CD8-positive, alpha-beta memory T cell (primary cell): ENCODE measurements at regions not wholly inside any gene's neighbourhood (a gene's known extent, or its start where the extent isn't known, plus 50 kb on each side); places are given as distances from the start of the nearest gene placed in this dataset.

Experiments used
- CTCF ChIA-PET: fragments of 350-600 bp; sonication (Branson Sonifier 250); formaldehyde crosslinking; loops from one replicate; lab custom pipeline; 2021; ENCODE audit warnings: antibody characterized with exemption; lab: Charles Lee
- POLR2A ChIA-PET: fragments of 350-600 bp; sonication (Branson Sonifier 250); formaldehyde crosslinking; loops from one replicate; lab custom pipeline; 2021; ENCODE audit warnings: antibody characterized with exemption; lab: Charles Lee
- DNase-seq, 5 donors: peaks; one replicate each; pipeline versions ENCODE4 v3.0.0 to v3.0.0-alpha.2; 2020 to 2022; ENCODE audit warnings: mixed read lengths in 1 of 5
- H3K27ac ChIP-seq: one replicate; pipeline ENCODE4 v1.7.0; 2013; ENCODE audit warnings: low read depth, mild to moderate bottlenecking, low read length, moderate library complexity
- H3K27me3 ChIP-seq: 2 replicates; pipeline ENCODE4 v1.7.0; 2013; ENCODE audit warnings: low read length, mild to moderate bottlenecking; ENCODE audit not compliant: insufficient read depth, poor library complexity, severe bottlenecking
- H3K36me3 ChIP-seq: 2 replicates; pipeline ENCODE4 v1.7.0; 2013; ENCODE audit warnings: mild to moderate bottlenecking, low read length, moderate library complexity; ENCODE audit not compliant: insufficient read depth
- H3K4me1 ChIP-seq: 2 replicates; pipeline ENCODE4 v1.7.0; 2013; ENCODE audit warnings: mild to moderate bottlenecking, low read length, moderate library complexity; ENCODE audit not compliant: insufficient read depth
- H3K4me3 ChIP-seq: 2 replicates; pipeline ENCODE4 v1.7.0; 2013; ENCODE audit warnings: mild to moderate bottlenecking, low read length
- H3K9me3 ChIP-seq: 2 replicates; pipeline ENCODE4 v1.7.0; 2013; ENCODE audit warnings: mild to moderate bottlenecking, low read length
- H3K27ac Mint-ChIP-seq, 8 donors: one replicate each; pipeline ENCODE4 v1.8.0; 2020 to 2021; ENCODE audit warnings: mixed read lengths in 8 of 8, mild to moderate bottlenecking in 6 of 8, inconsistent platforms in 3 of 8, moderate library complexity in 3 of 8
- H3K27me3 Mint-ChIP-seq, 2 donors: one replicate each; pipeline ENCODE4 v1.8.0; 2020 to 2021; ENCODE audit warnings: mixed read lengths in 2 of 2, mild to moderate bottlenecking in 1 of 2, moderate library complexity in 1 of 2
- H3K36me3 Mint-ChIP-seq, 3 donors: one replicate each; pipeline ENCODE4 v1.8.0; 2020 to 2021; ENCODE audit warnings: mixed read lengths in 3 of 3, inconsistent platforms in 1 of 3, mild to moderate bottlenecking in 1 of 3
- H3K4me1 Mint-ChIP-seq, 3 donors: one replicate each; pipeline ENCODE4 v1.8.0; 2020 to 2021; ENCODE audit warnings: mixed read lengths in 3 of 3, inconsistent platforms in 1 of 3, mild to moderate bottlenecking in 1 of 3
- H3K4me3 Mint-ChIP-seq, 7 donors: one replicate each; pipeline ENCODE4 v1.8.0; 2020 to 2021; ENCODE audit warnings: mixed read lengths in 7 of 7, mild to moderate bottlenecking in 6 of 7, moderate library complexity in 4 of 7, inconsistent platforms in 2 of 7
- H3K9me3 Mint-ChIP-seq, 5 donors: one replicate each; pipeline ENCODE4 v1.8.0; 2020 to 2022; ENCODE audit warnings: mixed read lengths in 5 of 5, mild to moderate bottlenecking in 3 of 5, moderate library complexity in 2 of 5, inconsistent platforms in 1 of 5

GRCh38 chr4:65018313-65018712 lies 609.1 kb upstream of the TECRL start:
- DNase-seq = no peak
- no peak overlapping the region for H3K4me3 Mint-ChIP-seq
- POLR2A ChIA-PET = no interaction called here
- no peaks in the 10 kb centered on the region for H3K27me3 ChIP-seq
- peaks cover 1 to 20% (median 7%) of the 10 kb centered on the region in 5 donors for H3K9me3 Mint-ChIP-seq
- H3K4me1 ChIP-seq = no peaks in the 10 kb centered on the region
- no peaks in the 10 kb centered on the region for H3K27me3 Mint-ChIP-seq
- CTCF ChIA-PET = no interaction called here
- H3K27ac Mint-ChIP-seq = no peak overlapping the region
- no peaks in the 10 kb centered on the region for H3K36me3 Mint-ChIP-seq
- no peaks in the 10 kb centered on the region for H3K4me1 Mint-ChIP-seq
- H3K36me3 ChIP-seq = no peaks in the 10 kb centered on the region
- H3K9me3 ChIP-seq = no peaks in the 10 kb centered on the region
- no peak overlapping the region for H3K4me3 ChIP-seq
- no peak overlapping the region for H3K27ac ChIP-seq

- Histone ChIP-seq H3K36me3 (no peaks in the 10 kb centered on the region), H3K4me3 (no peak overlapping the region), H3K27me3 (no peaks in the 10 kb centered on the region), H3K9me3 (no peaks in the 10 kb centered on the region), H3K27ac (no peak overlapping the region), H3K4me1 (no peaks in the 10 kb centered on the region)
- peaks cover 2 to 27% (median 6%) of the 10 kb centered on the region in 5 donors for H3K9me3 Mint-ChIP-seq
- no peaks in the 10 kb centered on the region for H3K36me3 Mint-ChIP-seq
- H3K4me3 Mint-ChIP-seq = no peak overlapping the region
- POLR2A ChIA-PET = no interaction called here
- no peaks in the 10 kb centered on the region for H3K4me1 Mint-ChIP-seq
- no peaks in the 10 kb centered on the region for H3K27me3 Mint-ChIP-seq
- DNase-seq = no peak
- CTCF ChIA-PET = no interaction called here
- no peak overlapping the region for H3K27ac Mint-ChIP-seq
Observed at GRCh38 chr4:65014078-65014477, 604.8 kb upstream of the TECRL start.

GRCh38 chr4:65007841-65008439 lies 598.7 kb upstream of the TECRL start:
- no peaks in the 10 kb centered on the region for H3K4me1 Mint-ChIP-seq
- H3K36me3 Mint-ChIP-seq = no peaks in the 10 kb centered on the region
- no peak overlapping the region for H3K4me3 Mint-ChIP-seq

DNA sequence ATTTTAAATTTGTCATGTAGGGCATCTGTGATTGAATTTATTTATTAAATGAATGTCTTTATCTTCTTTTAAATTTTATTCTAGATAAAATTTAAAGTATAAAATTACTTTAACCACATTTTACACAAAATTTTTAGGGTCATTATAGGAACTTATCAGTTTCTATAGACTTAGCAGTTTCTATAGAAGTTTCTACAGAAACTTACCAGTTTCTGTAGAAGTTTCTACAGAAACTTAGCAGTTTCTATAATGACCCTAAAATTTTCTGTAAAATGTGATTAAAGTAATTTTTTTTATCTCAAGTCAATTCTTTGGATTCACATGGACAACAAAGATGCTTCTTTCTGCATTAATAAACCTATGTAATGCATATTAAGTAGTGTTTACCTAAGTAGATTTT lies 565.9 kb upstream of the TECRL start:
- H3K27ac ChIP-seq = no peak overlapping the region
- no peak overlapping the region for H3K27ac Mint-ChIP-seq
- H3K4me1 Mint-ChIP-seq = no peaks in the 10 kb centered on the region
- POLR2A ChIA-PET = no interaction called here
- H3K9me3 Mint-ChIP-seq = peaks cover 2 to 26% (median 5%) of the 10 kb centered on the region in 5 donors
- H3K4me3 Mint-ChIP-seq = no peak overlapping the region
- CTCF ChIA-PET = no interaction called here
- no peaks in the 10 kb centered on the region for H3K4me1 ChIP-seq
- no peaks in the 10 kb centered on the region for H3K36me3 ChIP-seq
- DNase-seq = no peak
- no peaks in the 10 kb centered on the region for H3K27me3 Mint-ChIP-seq
- no peaks in the 10 kb centered on the region for H3K27me3 ChIP-seq
- H3K9me3 ChIP-seq = no peaks in the 10 kb centered on the region
- no peaks in the 10 kb centered on the region for H3K36me3 Mint-ChIP-seq
- H3K4me3 ChIP-seq = no peak overlapping the region

More at GRCh38 chr4:65007841-65008439, 598.7 kb upstream of the TECRL start:
- POLR2A ChIA-PET = no interaction called here
- H3K27ac ChIP-seq = no peak overlapping the region
- CTCF ChIA-PET = no interaction called here
- Mint-ChIP-seq H3K27ac (no peak overlapping the region), H3K9me3 (peaks cover 0 to 32% (median 4%) of the 10 kb centered on the region in 5 donors), H3K27me3 (no peaks in the 10 kb centered on the region)
- H3K4me3 ChIP-seq = no peak overlapping the region
- H3K27me3 ChIP-seq = no peaks in the 10 kb centered on the region
- DNase-seq = no peak
- no peaks in the 10 kb centered on the region for H3K9me3 ChIP-seq
- H3K4me1 ChIP-seq = no peaks in the 10 kb centered on the region
- no peaks in the 10 kb centered on the region for H3K36me3 ChIP-seq

- DNase-seq = no peak
- Mint-ChIP-seq H3K27ac (no peak overlapping the region), H3K36me3 (no peaks in the 10 kb centered on the region), H3K27me3 (no peaks in the 10 kb centered on the region), H3K4me3 (no peak overlapping the region), H3K4me1 (no peaks in the 10 kb centered on the region), H3K9me3 (peaks cover 3 to 25% (median 13%) of the 10 kb centered on the region in 5 donors)
- H3K4me3 ChIP-seq = no peak overlapping the region
- ChIA-PET POLR2A (no interaction called here), CTCF (no interaction called here)
- no peaks in the 10 kb centered on the region for H3K4me1 ChIP-seq
- H3K27me3 ChIP-seq = no peaks in the 10 kb centered on the region
- H3K9me3 ChIP-seq = no peaks in the 10 kb centered on the region
- no peaks in the 10 kb centered on the region for H3K36me3 ChIP-seq
- H3K27ac ChIP-seq = no peak overlapping the region
Observed at GRCh38 chr4:64969081-64969480, 559.8 kb upstream of the TECRL start.

GRCh38 chr4:64967286-64967685 lies 558.0 kb upstream of the TECRL start:
- Histone ChIP-seq H3K4me3 (no peak overlapping the region), H3K36me3 (no peaks in the 10 kb centered on the region), H3K27me3 (no peaks in the 10 kb centered on the region), H3K27ac (no peak overlapping the region), H3K9me3 (no peaks in the 10 kb centered on the region), H3K4me1 (no peaks in the 10 kb centered on the region)
- Mint-ChIP-seq H3K27ac (no peak overlapping the region), H3K9me3 (peaks cover 3 to 29% (median 13%) of the 10 kb centered on the region in 5 donors), H3K36me3 (no peaks in the 10 kb centered on the region), H3K4me3 (no peak overlapping the region), H3K4me1 (no peaks in the 10 kb centered on the region), H3K27me3 (no peaks in the 10 kb centered on the region)
- DNase-seq = no peak
- CTCF ChIA-PET = no interaction called here
- POLR2A ChIA-PET = no interaction called here

GRCh38 chr4:64960516-64960915 lies 551.3 kb upstream of the TECRL start:
- no peaks in the 10 kb centered on the region for H3K9me3 ChIP-seq
- Mint-ChIP-seq H3K27ac (no peak overlapping the region), H3K27me3 (peaks cover 0 to 1% of the 10 kb centered on the region in 2 donors), H3K4me1 (no peaks in the 10 kb centered on the region), H3K9me3 (peaks cover 6 to 49% (median 19%) of the 10 kb centered on the region in 5 donors), H3K36me3 (no peaks in the 10 kb centered on the region), H3K4me3 (no peak overlapping the region)
- no peaks in the 10 kb centered on the region for H3K4me1 ChIP-seq
- POLR2A ChIA-PET = no interaction called here
- no peaks in the 10 kb centered on the region for H3K27me3 ChIP-seq
- CTCF ChIA-PET = no interaction called here
- no peak overlapping the region for H3K27ac ChIP-seq
- no peak overlapping the region for H3K4me3 ChIP-seq
- DNase-seq = no peak
- no peaks in the 10 kb centered on the region for H3K36me3 ChIP-seq

DNA sequence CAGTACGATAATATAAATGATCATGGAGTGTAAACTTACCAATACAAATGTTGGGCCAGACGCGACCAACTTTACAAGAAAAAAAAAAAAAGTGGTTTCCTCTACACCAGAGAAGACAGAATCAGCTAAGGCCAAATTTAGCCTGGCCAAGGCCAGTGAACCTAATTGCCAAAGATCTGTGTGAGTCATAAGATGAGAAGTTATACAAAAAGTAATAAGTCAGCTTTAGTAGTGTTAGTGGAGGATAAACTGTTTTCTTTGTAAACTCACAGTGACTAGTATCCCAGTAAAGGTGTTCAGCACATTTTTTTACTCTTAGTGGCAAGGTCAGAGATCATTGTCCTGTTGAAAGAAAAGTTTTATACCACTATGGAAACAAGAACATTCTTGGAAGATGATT lies 531.4 kb upstream of the TECRL start:
- H3K9me3 ChIP-seq = no peaks in the 10 kb centered on the region
- no peak overlapping the region for H3K27ac ChIP-seq
- Mint-ChIP-seq H3K27me3 (no peaks in the 10 kb centered on the region), H3K36me3 (no peaks in the 10 kb centered on the region), H3K9me3 (peaks cover 1 to 21% (median 7%) of the 10 kb centered on the region in 5 donors), H3K4me1 (no peaks in the 10 kb centered on the region), H3K4me3 (no peak overlapping the region), H3K27ac (no peak overlapping the region)
- DNase-seq = no peak
- H3K4me1 ChIP-seq = no peaks in the 10 kb centered on the region
- H3K36me3 ChIP-seq = no peaks in the 10 kb centered on the region
- ChIA-PET CTCF (no interaction called here), POLR2A (no interaction called here)
- no peak overlapping the region for H3K4me3 ChIP-seq
- no peaks in the 10 kb centered on the region for H3K27me3 ChIP-seq
